ENCODE measurements at regions not wholly inside any gene's neighbourhood (a gene's known extent, or its start where the extent isn't known, plus 50 kb on each side); places are given as distances from the start of the nearest gene placed in this dataset.
"Not testable (repeated sequence)": the region's sequence is repeated elsewhere in the genome, so short reads cannot be mapped to it uniquely, and the experiment has no call there.

GRCh38 chr14:105682442-105682841 lies 156.1 kb downstream of the TMEM121 start:
- not testable (repeated sequence) for TF ChIP-seq POLR2AphosphoS5 (IDR thresholded peaks at IDR 0.05; ENCODE audit: low read depth, low read length); POLR2A (IDR thresholded peaks at IDR 0.05; ENCODE audit: low read depth, low read length); TAF1 (IDR thresholded peaks at IDR 0.05; ENCODE audit: borderline replicate concordance, low read depth, low read length)
